ENCODE measurements at regions not wholly inside any gene's neighbourhood (a gene's known extent, or its start where the extent isn't known, plus 50 kb on each side); places are given as distances from the start of the nearest gene placed in this dataset.
"Not testable (repeated sequence)": the region's sequence is repeated elsewhere in the genome, so short reads cannot be mapped to it uniquely, and the experiment has no call there.

DNA sequence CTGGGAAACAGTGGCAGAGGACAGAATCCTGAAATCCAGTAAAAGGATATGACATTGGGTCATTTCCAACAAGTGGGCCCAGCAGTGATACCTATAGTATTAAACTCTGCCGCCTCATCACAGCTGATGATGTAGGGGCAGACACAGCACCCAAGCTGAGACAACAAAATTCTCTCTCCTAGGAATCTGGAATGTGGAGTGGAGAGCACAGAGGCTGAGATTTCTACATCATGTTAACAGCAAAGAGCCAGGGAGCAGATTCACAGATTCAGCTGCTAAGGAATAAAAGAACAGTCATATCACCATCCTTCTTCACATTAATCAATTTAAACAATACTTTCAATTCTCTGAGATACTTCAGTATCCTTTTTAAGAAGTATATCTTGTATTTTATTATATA is 61.9 kb downstream of the CRP start:
- no peak for TF ChIP-seq EZH2 (IDR thresholded peaks at IDR 0.05; ENCODE audit: low read length, missing control alignments)
- TF ChIP-seq, protein P1, sequence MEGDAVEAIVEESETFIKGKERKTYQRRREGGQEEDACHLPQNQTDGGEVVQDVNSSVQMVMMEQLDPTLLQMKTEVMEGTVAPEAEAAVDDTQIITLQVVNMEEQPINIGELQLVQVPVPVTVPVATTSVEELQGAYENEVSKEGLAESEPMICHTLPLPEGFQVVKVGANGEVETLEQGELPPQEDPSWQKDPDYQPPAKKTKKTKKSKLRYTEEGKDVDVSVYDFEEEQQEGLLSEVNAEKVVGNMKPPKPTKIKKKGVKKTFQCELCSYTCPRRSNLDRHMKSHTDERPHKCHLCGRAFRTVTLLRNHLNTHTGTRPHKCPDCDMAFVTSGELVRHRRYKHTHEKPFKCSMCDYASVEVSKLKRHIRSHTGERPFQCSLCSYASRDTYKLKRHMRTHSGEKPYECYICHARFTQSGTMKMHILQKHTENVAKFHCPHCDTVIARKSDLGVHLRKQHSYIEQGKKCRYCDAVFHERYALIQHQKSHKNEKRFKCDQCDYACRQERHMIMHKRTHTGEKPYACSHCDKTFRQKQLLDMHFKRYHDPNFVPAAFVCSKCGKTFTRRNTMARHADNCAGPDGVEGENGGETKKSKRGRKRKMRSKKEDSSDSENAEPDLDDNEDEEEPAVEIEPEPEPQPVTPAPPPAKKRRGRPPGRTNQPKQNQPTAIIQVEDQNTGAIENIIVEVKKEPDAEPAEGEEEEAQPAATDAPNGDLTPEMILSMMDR (conservative IDR thresholded peaks at IDR 0.05 in 1 of 2, IDR thresholded peaks at IDR 0.05 in 1 of 2; ENCODE audit: low read depth in 1 of 2, low read length in 2 of 2): no peak
- Histone ChIP-seq H3K4me1 (ENCODE audit: control insufficient read depth, extremely low read depth, insufficient read depth, low read length) (no peaks in the 10 kb centered on the region), H3K79me2 (ENCODE audit: control insufficient read depth, insufficient read depth, low read length) (no peaks in the 10 kb centered on the region), H2AFZ (ENCODE audit: low read length) (no peak overlapping the region), H3K4me3 (replicated peaks in 1 of 4; ENCODE audit: control extremely low read depth in 1 of 4, insufficient read depth in 1 of 4, low read depth in 3 of 4, low read length in 4 of 4) (no peak overlapping the region), H3K4me2 (ENCODE audit: extremely low read depth, insufficient read depth, low read length) (no peak overlapping the region), H3K27ac (ENCODE audit: insufficient read depth, low read length) (no peak overlapping the region), H4K20me1 (ENCODE audit: control insufficient read depth, extremely low read depth, insufficient read depth, low read length) (no peaks in the 10 kb centered on the region), H3K9me3 (ENCODE audit: control insufficient read depth, insufficient read depth, low read depth, low read length) (no peaks in the 10 kb centered on the region), H3K27me3 (ENCODE audit: control insufficient read depth, insufficient read depth, low read length) (no peaks in the 10 kb centered on the region), H3K36me3 (ENCODE audit: control insufficient read depth, insufficient read depth, low read length) (no peaks in the 10 kb centered on the region), H3K9ac (ENCODE audit: insufficient read depth, low read length) (no peak overlapping the region)
- DNase-seq (ENCODE audit: low read depth in 2 of 2): peak in 1 of 2 donors; percentile 22

DNA sequence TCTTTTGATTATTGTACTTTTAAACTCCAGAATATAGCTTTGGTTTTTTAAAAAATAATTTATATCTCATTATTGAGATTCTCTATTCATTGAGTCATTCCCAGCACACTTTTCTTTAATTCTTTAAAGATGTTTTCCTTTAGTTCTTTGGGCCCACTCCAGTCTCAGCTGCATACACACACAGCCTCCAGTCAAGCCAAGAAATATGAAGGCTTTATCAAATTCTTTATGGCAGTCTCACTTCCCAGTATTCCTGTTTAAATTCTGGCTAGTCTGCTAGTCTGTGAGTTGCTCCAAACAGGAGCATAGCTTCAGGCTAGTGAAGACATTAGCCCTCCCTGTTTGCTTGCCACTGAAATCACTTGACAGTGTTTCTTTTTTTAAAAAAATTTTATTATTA is 61.2 kb downstream of the CRP start:
- no peak for TF ChIP-seq EZH2 (IDR thresholded peaks at IDR 0.05; ENCODE audit: low read length, missing control alignments)
- TF ChIP-seq, protein P1 (conservative IDR thresholded peaks at IDR 0.05 in 1 of 2, IDR thresholded peaks at IDR 0.05 in 1 of 2; ENCODE audit: low read depth in 1 of 2, low read length in 2 of 2): no peak
- no peaks in the 10 kb centered on the region for H3K79me2 ChIP-seq (ENCODE audit: control insufficient read depth, insufficient read depth, low read length)
- no peaks in the 10 kb centered on the region for H4K20me1 ChIP-seq (ENCODE audit: control insufficient read depth, extremely low read depth, insufficient read depth, low read length)
- H3K27me3 ChIP-seq (ENCODE audit: control insufficient read depth, insufficient read depth, low read length): no peaks in the 10 kb centered on the region
- no peak overlapping the region for H3K27ac ChIP-seq (ENCODE audit: insufficient read depth, low read length)
- no peaks in the 10 kb centered on the region for H3K4me1 ChIP-seq (ENCODE audit: control insufficient read depth, extremely low read depth, insufficient read depth, low read length)
- no peak overlapping the region for H2AFZ ChIP-seq (ENCODE audit: low read length)
- no peak overlapping the region for H3K4me2 ChIP-seq (ENCODE audit: extremely low read depth, insufficient read depth, low read length)
- H3K9me3 ChIP-seq (ENCODE audit: control insufficient read depth, insufficient read depth, low read depth, low read length): no peaks in the 10 kb centered on the region
- no peaks in the 10 kb centered on the region for H3K36me3 ChIP-seq (ENCODE audit: control insufficient read depth, insufficient read depth, low read length)
- no peak overlapping the region for H3K9ac ChIP-seq (ENCODE audit: insufficient read depth, low read length)
- DNase-seq (ENCODE audit: low read depth in 2 of 2): peak in 1 of 2 donors; percentile 43
- no peak overlapping the region for H3K4me3 ChIP-seq (replicated peaks in 1 of 4; ENCODE audit: control extremely low read depth in 1 of 4, insufficient read depth in 1 of 4, low read depth in 3 of 4, low read length in 4 of 4)

DNA sequence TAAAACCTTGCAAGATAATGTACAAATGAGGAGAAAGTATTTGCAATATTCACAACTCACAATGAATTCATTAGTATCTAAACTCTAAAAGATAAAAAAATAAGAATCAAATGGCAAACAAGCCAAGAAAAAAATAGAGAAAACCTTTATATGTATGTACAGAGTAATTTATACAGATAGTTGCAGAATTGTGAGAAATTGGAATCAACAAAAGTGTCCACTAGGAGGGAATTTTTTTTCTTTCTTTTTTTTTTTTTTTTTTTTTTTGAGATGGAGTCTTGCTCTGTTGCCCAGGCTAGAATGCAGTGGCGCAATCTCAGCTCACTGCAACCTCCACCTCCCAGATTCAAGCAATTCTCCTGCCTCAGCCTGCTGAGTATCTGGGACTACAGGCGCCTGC is 56.9 kb downstream of the CRP start:
- H3K4me2 ChIP-seq (ENCODE audit: extremely low read depth, insufficient read depth, low read length); DNase-seq (ENCODE audit: low read depth in 2 of 2); H3K36me3 ChIP-seq (ENCODE audit: control insufficient read depth, insufficient read depth, low read length); H3K79me2 ChIP-seq (ENCODE audit: control insufficient read depth, insufficient read depth, low read length); H3K9me3 ChIP-seq (ENCODE audit: control insufficient read depth, insufficient read depth, low read depth, low read length); H3K27me3 ChIP-seq (ENCODE audit: control insufficient read depth, insufficient read depth, low read length); H3K4me1 ChIP-seq (ENCODE audit: control insufficient read depth, extremely low read depth, insufficient read depth, low read length); H4K20me1 ChIP-seq (ENCODE audit: control insufficient read depth, extremely low read depth, insufficient read depth, low read length); H3K27ac ChIP-seq (ENCODE audit: insufficient read depth, low read length); H3K9ac ChIP-seq (ENCODE audit: insufficient read depth, low read length); H2AFZ ChIP-seq (ENCODE audit: low read length); H3K4me3 ChIP-seq (replicated peaks in 1 of 4; ENCODE audit: control extremely low read depth in 1 of 4, insufficient read depth in 1 of 4, low read depth in 3 of 4, low read length in 4 of 4): not testable (repeated sequence)

Measured in fibroblast of lung (primary cell).